ENCODE measurements at regions not wholly inside any gene's neighbourhood (a gene's known extent, or its start where the extent isn't known, plus 50 kb on each side); places are given as distances from the start of the nearest gene placed in this dataset.

DNA sequence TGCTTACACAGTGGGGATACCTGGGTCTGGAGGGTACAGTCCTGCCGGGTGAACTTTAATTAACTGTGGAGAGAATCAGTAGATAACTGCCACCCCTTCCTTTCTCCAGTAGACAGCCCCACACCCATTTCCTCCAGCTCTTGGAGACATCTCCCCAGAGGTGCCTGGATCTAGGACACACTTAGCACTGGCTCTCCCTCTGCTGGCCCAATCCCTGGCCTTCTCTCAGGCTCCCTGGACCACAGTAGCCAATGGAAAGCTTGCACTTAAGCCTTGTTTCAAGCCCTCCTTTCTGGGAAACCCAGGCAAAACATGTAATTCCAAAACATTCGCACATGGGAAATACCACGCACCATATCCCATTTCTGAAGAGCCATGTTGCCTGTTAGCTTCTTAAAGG lies 169.2 kb upstream of the GAS1 start:
- Mint-ChIP-seq H3K9me3 (ENCODE audit: unreplicated experiment) (peaks cover 3% of the 10 kb centered on the region), H3K27ac (ENCODE audit: unreplicated experiment) (peak overlapping the region; percentile 75), H3K4me1 (ENCODE audit: unreplicated experiment) (peaks cover 75% of the 10 kb centered on the region), H3K36me3 (ENCODE audit: unreplicated experiment) (no peaks in the 10 kb centered on the region), H3K4me3 (ENCODE audit: unreplicated experiment) (no peak overlapping the region), H3K27me3 (ENCODE audit: unreplicated experiment) (no peaks in the 10 kb centered on the region)
- no peak for DNase-seq (ENCODE audit: extremely low spot score, unreplicated experiment)
- no peak for TF ChIP-seq CTCF (IDR thresholded peaks at IDR 0.05)

DNA sequence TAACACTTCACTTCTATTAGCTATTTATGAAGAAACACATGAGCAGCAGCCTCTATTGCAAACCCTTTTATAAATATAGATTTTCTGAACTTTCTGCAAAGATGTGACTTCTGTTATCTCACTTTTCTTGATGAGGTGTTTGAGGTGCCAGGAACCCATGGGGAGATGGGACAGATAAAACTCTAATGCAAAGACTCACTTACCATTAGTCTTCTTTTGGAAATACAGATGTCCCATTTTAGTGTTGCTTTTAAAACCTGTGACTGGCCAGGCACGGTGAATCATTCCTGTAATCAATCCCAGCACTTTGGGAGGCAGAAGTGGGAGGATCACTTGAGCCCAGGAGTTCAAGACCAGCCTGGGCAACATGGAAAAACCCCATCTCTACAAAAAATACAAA lies 171.3 kb upstream of the GAS1 start:
- peaks cover 83% of the 10 kb centered on the region for H3K4me1 Mint-ChIP-seq (ENCODE audit: unreplicated experiment)
- DNase-seq (ENCODE audit: extremely low spot score, unreplicated experiment) = no peak
- no peaks in the 10 kb centered on the region for H3K27me3 Mint-ChIP-seq (ENCODE audit: unreplicated experiment)
- no peaks in the 10 kb centered on the region for H3K36me3 Mint-ChIP-seq (ENCODE audit: unreplicated experiment)
- peaks cover 3% of the 10 kb centered on the region for H3K9me3 Mint-ChIP-seq (ENCODE audit: unreplicated experiment)
- no peak for TF ChIP-seq CTCF (IDR thresholded peaks at IDR 0.05)
- H3K27ac Mint-ChIP-seq (ENCODE audit: unreplicated experiment) = no peak overlapping the region
- no peak overlapping the region for H3K4me3 Mint-ChIP-seq (ENCODE audit: unreplicated experiment)

DNA sequence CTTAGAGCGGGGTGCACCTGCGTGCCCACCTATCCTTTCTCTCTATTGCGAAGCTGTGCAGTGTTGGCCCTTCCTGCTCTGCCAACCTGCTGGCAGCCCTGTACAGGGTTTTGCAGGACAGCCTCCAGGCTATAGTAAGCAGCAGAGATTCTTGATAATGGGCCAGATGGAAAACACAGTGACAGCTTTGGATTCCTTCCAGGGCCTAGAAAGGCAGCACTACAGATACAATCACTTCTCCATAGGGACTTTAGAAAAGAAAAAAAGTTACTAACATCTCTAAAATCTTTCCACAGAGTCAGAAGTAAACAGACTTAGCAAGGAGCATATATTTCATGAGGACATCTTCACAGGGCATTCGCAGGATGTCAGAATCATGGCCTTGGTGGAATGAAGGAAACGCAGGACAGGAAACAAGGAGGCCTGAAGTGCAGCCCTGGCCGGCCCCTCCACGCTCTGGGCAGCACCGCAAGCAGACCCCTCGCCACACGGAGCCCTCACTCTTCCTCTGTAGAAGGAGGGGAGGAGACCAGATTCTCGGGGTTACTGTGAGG lies 172.1 kb upstream of the GAS1 start:
- no peaks in the 10 kb centered on the region for H3K36me3 Mint-ChIP-seq (ENCODE audit: unreplicated experiment)
- H3K27ac Mint-ChIP-seq (ENCODE audit: unreplicated experiment) = peak overlapping the region; percentile 95
- no peak for TF ChIP-seq CTCF (IDR thresholded peaks at IDR 0.05)
- DNase-seq (ENCODE audit: extremely low spot score, unreplicated experiment) = no peak
- H3K4me3 Mint-ChIP-seq (ENCODE audit: unreplicated experiment) = peak overlapping the region; percentile 8
- peaks cover 3% of the 10 kb centered on the region for H3K9me3 Mint-ChIP-seq (ENCODE audit: unreplicated experiment)
- no peaks in the 10 kb centered on the region for H3K27me3 Mint-ChIP-seq (ENCODE audit: unreplicated experiment)
- peaks cover 84% of the 10 kb centered on the region for H3K4me1 Mint-ChIP-seq (ENCODE audit: unreplicated experiment)

- no peaks in the 10 kb centered on the region for H3K27me3 Mint-ChIP-seq (ENCODE audit: unreplicated experiment)
- no peaks in the 10 kb centered on the region for H3K36me3 Mint-ChIP-seq (ENCODE audit: unreplicated experiment)
- TF ChIP-seq CTCF (IDR thresholded peaks at IDR 0.05) = no peak
- H3K9me3 Mint-ChIP-seq (ENCODE audit: unreplicated experiment) = peaks cover 3% of the 10 kb centered on the region
- no peak overlapping the region for H3K4me3 Mint-ChIP-seq (ENCODE audit: unreplicated experiment)
- peak overlapping the region; percentile 95 for H3K27ac Mint-ChIP-seq (ENCODE audit: unreplicated experiment)
- DNase-seq (ENCODE audit: extremely low spot score, unreplicated experiment) = no peak
- H3K4me1 Mint-ChIP-seq (ENCODE audit: unreplicated experiment) = peaks cover 74% of the 10 kb centered on the region
Measured at GRCh38 chr9:87120610-87121009, 173.3 kb upstream of the GAS1 start.

- peak overlapping the region; percentile 72 for H3K27ac Mint-ChIP-seq (ENCODE audit: unreplicated experiment)
- H3K36me3 Mint-ChIP-seq (ENCODE audit: unreplicated experiment) = no peaks in the 10 kb centered on the region
- DNase-seq (ENCODE audit: extremely low spot score, unreplicated experiment) = no peak
- H3K4me3 Mint-ChIP-seq (ENCODE audit: unreplicated experiment) = no peak overlapping the region
- TF ChIP-seq CTCF (IDR thresholded peaks at IDR 0.05) = no peak
- H3K27me3 Mint-ChIP-seq (ENCODE audit: unreplicated experiment) = no peaks in the 10 kb centered on the region
- peaks cover 3% of the 10 kb centered on the region for H3K9me3 Mint-ChIP-seq (ENCODE audit: unreplicated experiment)
- peaks cover 58% of the 10 kb centered on the region for H3K4me1 Mint-ChIP-seq (ENCODE audit: unreplicated experiment)
Measured at GRCh38 chr9:87122947-87123685, 175.8 kb upstream of the GAS1 start.
